HG03280 (cell line): ENCODE measurements at regions not wholly inside any gene's neighbourhood (a gene's known extent, or its start where the extent isn't known, plus 50 kb on each side); places are given as distances from the start of the nearest gene placed in this dataset.

Experiments
- ATAC-seq: cut with Tn5 transposase; IDR thresholded peaks from one replicate; pipeline ENCODE4 v1.9.1; 2021; ENCODE audit warnings: mild to moderate bottlenecking, moderate library complexity; ENCODE audit not compliant: unreplicated experiment

- ATAC-seq: no peak
These were observed 87.5 kb upstream of the RCN1 start for GRCh38 chr11:32003335-32003734.

GRCh38 chr11:32002311-32002710, 88.6 kb upstream of the RCN1 start:
- no peak for ATAC-seq

GRCh38 chr11:31997955-31998354, 92.9 kb upstream of the RCN1 start:
- no peak for ATAC-seq

- ATAC-seq: no peak
These were observed 94.6 kb upstream of the RCN1 start for GRCh38 chr11:31996159-31996881.

GRCh38 chr11:31995525-31996094, 95.3 kb upstream of the RCN1 start:
- ATAC-seq: peak; percentile 86

GRCh38 chr11:31995032-31995431, 95.8 kb upstream of the RCN1 start:
- ATAC-seq: no peak

- ATAC-seq: no peak
These were observed 103.5 kb upstream of the RCN1 start for GRCh38 chr11:31987118-31988005.

- ATAC-seq: no peak
These were observed 104.5 kb upstream of the RCN1 start for GRCh38 chr11:31986201-31986889.

- no peak for ATAC-seq
These were observed 109.4 kb upstream of the RCN1 start for GRCh38 chr11:31981457-31981856.

- ATAC-seq: no peak
These were observed 113.5 kb upstream of the RCN1 start for GRCh38 chr11:31977343-31977742.

- ATAC-seq: no peak
These were observed 116.3 kb upstream of the RCN1 start for GRCh38 chr11:31974366-31975136.

GRCh38 chr11:31973172-31973571, 117.7 kb upstream of the RCN1 start:
- ATAC-seq: no peak

- ATAC-seq: no peak
These were observed 118.3 kb upstream of the RCN1 start for GRCh38 chr11:31972623-31973022.

- ATAC-seq: no peak
These were observed 121.5 kb upstream of the RCN1 start for GRCh38 chr11:31969359-31969702.

- no peak for ATAC-seq
These were observed 122.2 kb upstream of the RCN1 start for GRCh38 chr11:31968461-31969358.

GRCh38 chr11:31967404-31968130, 123.3 kb upstream of the RCN1 start:
- no peak for ATAC-seq

- no peak for ATAC-seq
These were observed 124.0 kb upstream of the RCN1 start for GRCh38 chr11:31966846-31967245.

- ATAC-seq: no peak
These were observed 126.7 kb upstream of the RCN1 start for GRCh38 chr11:31964181-31964580.

- ATAC-seq: no peak
These were observed 130.7 kb upstream of the RCN1 start for GRCh38 chr11:31960126-31960525.
